ENCODE measurements at regions not wholly inside any gene's neighbourhood (a gene's known extent, or its start where the extent isn't known, plus 50 kb on each side); places are given as distances from the start of the nearest gene placed in this dataset.

DNA sequence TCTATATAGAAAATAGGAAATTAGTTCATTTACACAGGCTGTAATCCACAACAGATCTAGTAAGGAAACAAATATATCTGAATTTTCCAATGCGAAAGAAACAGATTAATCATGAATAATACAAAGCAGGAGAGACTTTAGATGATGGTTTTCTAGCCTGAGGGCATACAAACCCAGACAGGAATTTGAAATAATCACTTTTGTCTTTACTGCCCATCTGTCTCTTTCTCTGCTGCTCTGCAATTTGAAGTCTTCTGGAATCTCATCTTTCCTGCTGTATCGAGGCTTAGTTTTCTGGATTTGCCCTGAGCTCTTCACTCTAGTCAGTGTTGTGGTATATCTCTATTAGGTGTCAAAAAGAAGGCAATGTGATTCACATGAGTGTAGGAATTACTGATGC is 711.8 kb upstream of the FAM241A start:
- TF ChIP-seq, protein P1, sequence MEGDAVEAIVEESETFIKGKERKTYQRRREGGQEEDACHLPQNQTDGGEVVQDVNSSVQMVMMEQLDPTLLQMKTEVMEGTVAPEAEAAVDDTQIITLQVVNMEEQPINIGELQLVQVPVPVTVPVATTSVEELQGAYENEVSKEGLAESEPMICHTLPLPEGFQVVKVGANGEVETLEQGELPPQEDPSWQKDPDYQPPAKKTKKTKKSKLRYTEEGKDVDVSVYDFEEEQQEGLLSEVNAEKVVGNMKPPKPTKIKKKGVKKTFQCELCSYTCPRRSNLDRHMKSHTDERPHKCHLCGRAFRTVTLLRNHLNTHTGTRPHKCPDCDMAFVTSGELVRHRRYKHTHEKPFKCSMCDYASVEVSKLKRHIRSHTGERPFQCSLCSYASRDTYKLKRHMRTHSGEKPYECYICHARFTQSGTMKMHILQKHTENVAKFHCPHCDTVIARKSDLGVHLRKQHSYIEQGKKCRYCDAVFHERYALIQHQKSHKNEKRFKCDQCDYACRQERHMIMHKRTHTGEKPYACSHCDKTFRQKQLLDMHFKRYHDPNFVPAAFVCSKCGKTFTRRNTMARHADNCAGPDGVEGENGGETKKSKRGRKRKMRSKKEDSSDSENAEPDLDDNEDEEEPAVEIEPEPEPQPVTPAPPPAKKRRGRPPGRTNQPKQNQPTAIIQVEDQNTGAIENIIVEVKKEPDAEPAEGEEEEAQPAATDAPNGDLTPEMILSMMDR (IDR thresholded peaks at IDR 0.05; ENCODE audit: borderline replicate concordance, extremely low read depth, low read length, poor library complexity, severe bottlenecking): no peak
- TF ChIP-seq EZH2 (IDR thresholded peaks at IDR 0.05; ENCODE audit: borderline replicate concordance, low read depth, low read length, severe bottlenecking): no peak

All from DND-41 (cell line).